H9 (cell line): ENCODE measurements at regions not wholly inside any gene's neighbourhood (a gene's known extent, or its start where the extent isn't known, plus 50 kb on each side); places are given as distances from the start of the nearest gene placed in this dataset.

Source experiments
- DNase-seq: peaks from one replicate; pipeline ENCODE4 v3.0.0-alpha.2; 2017
- H2AFZ ChIP-seq: one replicate; pipeline ENCODE4 v1.6.1; 2013; ENCODE audit warnings: mild to moderate bottlenecking, low read length, control low read depth, moderate library complexity
- H2AK5ac ChIP-seq: 2 replicates; pipeline ENCODE4 v1.6.1; 2013; ENCODE audit warnings: low read length, control low read depth, mixed read lengths; ENCODE audit not compliant: insufficient read length
- H2BK120ac ChIP-seq: one replicate; pipeline ENCODE4 v1.6.1; 2013; ENCODE audit warnings: low read depth, mild to moderate bottlenecking, low read length, control low read depth, inconsistent platforms; ENCODE audit not compliant: poor library complexity, severe bottlenecking
- H2BK12ac ChIP-seq: 2 replicates; pipeline ENCODE4 v1.6.1; 2013; ENCODE audit warnings: low read length, control low read depth, mixed read lengths, low read depth; ENCODE audit not compliant: insufficient read length
- H2BK15ac ChIP-seq: 2 replicates; pipeline ENCODE4 v1.6.1; 2013; ENCODE audit warnings: low read depth, low read length, control low read depth
- H2BK20ac ChIP-seq: one replicate; pipeline ENCODE4 v1.6.1; 2013; ENCODE audit warnings: low read depth, mild to moderate bottlenecking, low read length, control low read depth, inconsistent platforms; ENCODE audit not compliant: poor library complexity, severe bottlenecking
- H2BK5ac ChIP-seq: 2 replicates; pipeline ENCODE4 v1.6.1; 2013; ENCODE audit warnings: low read length, control low read depth, mixed read lengths; ENCODE audit not compliant: insufficient read length
- H3K14ac ChIP-seq: 2 replicates; pipeline ENCODE4 v1.6.1; 2013; ENCODE audit warnings: low read length, control low read depth; ENCODE audit not compliant: insufficient read depth
- H3K18ac ChIP-seq: 2 replicates; pipeline ENCODE4 v1.6.1; 2013; ENCODE audit warnings: low read depth, mild to moderate bottlenecking, mixed read lengths, low read length, control low read depth; ENCODE audit not compliant: insufficient read length
- H3K23ac ChIP-seq: 2 replicates; pipeline ENCODE4 v1.6.1; 2013; ENCODE audit warnings: low read length, control low read depth, mixed read lengths, low read depth; ENCODE audit not compliant: insufficient read length
- H3K23me2 ChIP-seq: 2 replicates; pipeline ENCODE4 v1.6.1; 2013; ENCODE audit warnings: low read depth, mild to moderate bottlenecking, mixed read lengths, low read length, control low read depth; ENCODE audit not compliant: insufficient read length, poor library complexity, severe bottlenecking
- H3K27ac ChIP-seq: 2 replicates; pipeline ENCODE4 v1.5.1; 2013; ENCODE audit warnings: low read length, control low read depth, mixed read lengths, low read depth; ENCODE audit not compliant: insufficient read length
- H3K27me3 ChIP-seq: 2 replicates; pipeline ENCODE4 v1.6.1; 2013; ENCODE audit warnings: low read length, control low read depth, inconsistent platforms; ENCODE audit not compliant: insufficient read depth
- H3K4ac ChIP-seq: 2 replicates; pipeline ENCODE4 v1.6.1; 2013; ENCODE audit warnings: low read depth, mild to moderate bottlenecking, control low read depth, inconsistent platforms, low read length, moderate library complexity
- H3K4me1 ChIP-seq: 2 replicates; pipeline ENCODE4 v1.6.1; 2013; ENCODE audit warnings: low read length, control low read depth, inconsistent platforms; ENCODE audit not compliant: insufficient read depth
- H3K4me2 ChIP-seq: 2 replicates; pipeline ENCODE4 v1.6.1; 2013; ENCODE audit warnings: low read length, control low read depth, mixed read lengths; ENCODE audit not compliant: insufficient read length, insufficient read depth
- H3K56ac ChIP-seq: 2 replicates; pipeline ENCODE4 v1.6.1; 2013; ENCODE audit warnings: low read depth, mild to moderate bottlenecking, mixed read lengths, low read length, control low read depth; ENCODE audit not compliant: insufficient read length
- H3K79me1 ChIP-seq: 2 replicates; pipeline ENCODE4 v1.6.1; 2013; ENCODE audit warnings: low read depth, mild to moderate bottlenecking, moderate library complexity, low read length, control low read depth, inconsistent platforms; ENCODE audit not compliant: insufficient read depth, poor library complexity, severe bottlenecking
- H3K79me2 ChIP-seq: 2 replicates; pipeline ENCODE4 v1.6.1; 2013; ENCODE audit warnings: low read length, control low read depth, inconsistent platforms; ENCODE audit not compliant: insufficient read depth
- H3K9ac ChIP-seq: 2 replicates; pipeline ENCODE4 v1.6.1; 2013; ENCODE audit warnings: low read length, control low read depth, mixed read lengths; ENCODE audit not compliant: insufficient read length; ENCODE audit errors: extremely low read depth
- H3K9me3 ChIP-seq: one replicate; pipeline ENCODE4 v1.6.1; 2013; ENCODE audit warnings: low read depth, low read length, inconsistent platforms; ENCODE audit not compliant: control insufficient read depth
- H3T11ph ChIP-seq: one replicate; pipeline ENCODE4 v1.6.1; 2013; ENCODE audit warnings: mild to moderate bottlenecking, low read length, control low read depth, inconsistent platforms
- H4K20me1 ChIP-seq: one replicate; pipeline ENCODE4 v1.6.1; 2013; ENCODE audit not compliant: control insufficient read depth, insufficient read length, insufficient read depth
- H4K5ac ChIP-seq: 2 replicates; pipeline ENCODE4 v1.6.1; 2013; ENCODE audit warnings: low read depth, mild to moderate bottlenecking, mixed read lengths, low read length, control low read depth; ENCODE audit not compliant: insufficient read length
- H4K8ac ChIP-seq: replicated peaks from 2 replicates; pipeline ENCODE4 v1.6.1; 2013; ENCODE audit warnings: low read length, control low read depth, mixed read lengths, low read depth; ENCODE audit not compliant: insufficient read length
- H4K91ac ChIP-seq: 2 replicates; pipeline ENCODE4 v1.6.1; 2013; ENCODE audit warnings: low read depth, mild to moderate bottlenecking, moderate library complexity, mixed read lengths, low read length, control low read depth; ENCODE audit not compliant: insufficient read length
- H3K27ac Mint-ChIP-seq, 3 experiments: 2 replicates in 2 of 3; 3 replicates in 1 of 3; pipeline ENCODE4 v1.8.0; 2020 to 2021; ENCODE audit warnings: mixed read lengths in 3 of 3, mild to moderate bottlenecking in 1 of 3, moderate library complexity in 1 of 3
- H3K27me3 Mint-ChIP-seq: 2 replicates; pipeline ENCODE4 v1.8.0; 2021; ENCODE audit warnings: low read depth, mild to moderate bottlenecking, moderate library complexity, mixed read lengths
- H3K36me3 Mint-ChIP-seq, 3 experiments: 2 replicates in 2 of 3; 3 replicates in 1 of 3; pipeline ENCODE4 v1.8.0; 2020 to 2021; ENCODE audit warnings: low read depth in 3 of 3, mixed read lengths in 3 of 3; ENCODE audit not compliant: insufficient read depth in 1 of 3
- H3K4me1 Mint-ChIP-seq, 2 experiments: 2 replicates each; pipeline ENCODE4 v1.8.0; 2020; ENCODE audit warnings: mixed read lengths in 2 of 2
- H3K4me3 Mint-ChIP-seq, 2 experiments: 2 replicates in 1 of 2; 3 replicates in 1 of 2; pipeline ENCODE4 v1.8.0; 2020 to 2021; ENCODE audit warnings: mild to moderate bottlenecking in 2 of 2, mixed read lengths in 2 of 2, moderate library complexity in 1 of 2
- H3K9me3 Mint-ChIP-seq, 2 experiments: 2 replicates in 1 of 2; 3 replicates in 1 of 2; pipeline ENCODE4 v1.8.0; 2020; ENCODE audit warnings: mild to moderate bottlenecking in 2 of 2, mixed read lengths in 2 of 2, moderate library complexity in 1 of 2
- WGBS: extraction: QIAGEN DNeasy Blood & Tissue Kit; methylation state at CpG from one replicate; pipeline ENCODE4 v1.1.7; 2013; ENCODE audit warnings: missing lambda C conversion rate, low lambda C conversion rate, mixed read lengths; ENCODE audit not compliant: insufficient read length; ENCODE audit errors: extremely low coverage; 5-methylcytosine and 5-hydroxymethylcytosine counted together
- TF ChIP-seq, protein P1 (sequence below): fragments of 200-600 bp; sonication (generic); conservative IDR thresholded peaks from 3 replicates; pipeline ENCODE4 v1.8.0; 2021; ENCODE audit warnings: antibody characterized with exemption, mild to moderate bottlenecking

DNA sequence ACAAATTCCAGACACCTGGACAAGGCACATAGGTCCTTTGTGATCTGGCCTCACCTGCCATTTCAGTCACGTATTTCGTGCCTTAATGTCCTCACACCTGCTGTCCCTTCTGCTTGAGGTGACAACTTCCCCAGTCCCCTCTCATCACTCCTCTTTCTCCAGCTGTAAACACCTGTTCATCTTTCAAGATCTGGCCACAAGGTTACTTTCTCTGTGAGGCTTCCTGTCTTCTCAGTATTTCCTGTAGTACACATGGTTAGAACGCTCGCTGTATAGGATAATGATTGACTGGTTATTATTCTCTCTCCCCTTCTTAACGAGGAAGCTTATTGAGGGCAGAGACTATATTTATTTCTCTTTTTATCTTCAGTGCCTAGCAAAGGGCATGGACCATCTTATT is 74.5 kb upstream of the PMFBP1 start:
- Mint-ChIP-seq H3K36me3 (no peaks in the 10 kb centered on the region), H3K4me1 (peaks cover 5% of the 10 kb centered on the region in 2 experiments; a peak in 3 of 4 replicates), H3K27me3 (no peaks in the 10 kb centered on the region), H3K27ac (no peak overlapping the region), H3K4me3 (no peak overlapping the region), H3K9me3 (no peaks in the 10 kb centered on the region)
- H2BK120ac ChIP-seq: no peak overlapping the region
- H3K4me1 ChIP-seq: no peaks in the 10 kb centered on the region
- no peak overlapping the region for H2BK20ac ChIP-seq
- no peaks in the 10 kb centered on the region for H3K9me3 ChIP-seq
- no peak overlapping the region for H2BK12ac ChIP-seq
- H3K4ac ChIP-seq: no peak overlapping the region
- H4K5ac ChIP-seq: no peak overlapping the region
- H3K9ac ChIP-seq: no peak overlapping the region
- no peaks in the 10 kb centered on the region for H3K79me1 ChIP-seq
- H3T11ph ChIP-seq: no peak overlapping the region
- no peak overlapping the region for H3K18ac ChIP-seq
- no peak overlapping the region for H3K56ac ChIP-seq
- H3K23me2 ChIP-seq: no peaks in the 10 kb centered on the region
- H2BK15ac ChIP-seq: no peak overlapping the region
- no peaks in the 10 kb centered on the region for H3K79me2 ChIP-seq
- H3K27me3 ChIP-seq: no peaks in the 10 kb centered on the region
- WGBS: no CpG with 5 or more reads among the region's 5 CpGs
- TF ChIP-seq, protein P1, sequence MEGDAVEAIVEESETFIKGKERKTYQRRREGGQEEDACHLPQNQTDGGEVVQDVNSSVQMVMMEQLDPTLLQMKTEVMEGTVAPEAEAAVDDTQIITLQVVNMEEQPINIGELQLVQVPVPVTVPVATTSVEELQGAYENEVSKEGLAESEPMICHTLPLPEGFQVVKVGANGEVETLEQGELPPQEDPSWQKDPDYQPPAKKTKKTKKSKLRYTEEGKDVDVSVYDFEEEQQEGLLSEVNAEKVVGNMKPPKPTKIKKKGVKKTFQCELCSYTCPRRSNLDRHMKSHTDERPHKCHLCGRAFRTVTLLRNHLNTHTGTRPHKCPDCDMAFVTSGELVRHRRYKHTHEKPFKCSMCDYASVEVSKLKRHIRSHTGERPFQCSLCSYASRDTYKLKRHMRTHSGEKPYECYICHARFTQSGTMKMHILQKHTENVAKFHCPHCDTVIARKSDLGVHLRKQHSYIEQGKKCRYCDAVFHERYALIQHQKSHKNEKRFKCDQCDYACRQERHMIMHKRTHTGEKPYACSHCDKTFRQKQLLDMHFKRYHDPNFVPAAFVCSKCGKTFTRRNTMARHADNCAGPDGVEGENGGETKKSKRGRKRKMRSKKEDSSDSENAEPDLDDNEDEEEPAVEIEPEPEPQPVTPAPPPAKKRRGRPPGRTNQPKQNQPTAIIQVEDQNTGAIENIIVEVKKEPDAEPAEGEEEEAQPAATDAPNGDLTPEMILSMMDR: no peak
- H3K4me2 ChIP-seq: no peak overlapping the region
- no peak overlapping the region for H4K91ac ChIP-seq
- H4K20me1 ChIP-seq: no peaks in the 10 kb centered on the region
- H3K27ac ChIP-seq: no peak overlapping the region
- no peak for DNase-seq
- no peak overlapping the region for H3K14ac ChIP-seq
- no peak overlapping the region for H2AK5ac ChIP-seq
- H3K23ac ChIP-seq: no peak overlapping the region
- no peak overlapping the region for H2BK5ac ChIP-seq
- no peak overlapping the region for H4K8ac ChIP-seq
- no peak overlapping the region for H2AFZ ChIP-seq
